Activated effector memory CD4-positive, alpha-beta T cell treated with Interleukin-2 at 50 U/mL for 16 hours (primary cell): ENCODE measurements at regions not wholly inside any gene's neighbourhood (a gene's known extent, or its start where the extent isn't known, plus 50 kb on each side); places are given as distances from the start of the nearest gene placed in this dataset.

ENCODE experiments used
- DNase-seq: peaks from one replicate; pipeline ENCODE4 v3.0.0-alpha.2; 2020

DNA sequence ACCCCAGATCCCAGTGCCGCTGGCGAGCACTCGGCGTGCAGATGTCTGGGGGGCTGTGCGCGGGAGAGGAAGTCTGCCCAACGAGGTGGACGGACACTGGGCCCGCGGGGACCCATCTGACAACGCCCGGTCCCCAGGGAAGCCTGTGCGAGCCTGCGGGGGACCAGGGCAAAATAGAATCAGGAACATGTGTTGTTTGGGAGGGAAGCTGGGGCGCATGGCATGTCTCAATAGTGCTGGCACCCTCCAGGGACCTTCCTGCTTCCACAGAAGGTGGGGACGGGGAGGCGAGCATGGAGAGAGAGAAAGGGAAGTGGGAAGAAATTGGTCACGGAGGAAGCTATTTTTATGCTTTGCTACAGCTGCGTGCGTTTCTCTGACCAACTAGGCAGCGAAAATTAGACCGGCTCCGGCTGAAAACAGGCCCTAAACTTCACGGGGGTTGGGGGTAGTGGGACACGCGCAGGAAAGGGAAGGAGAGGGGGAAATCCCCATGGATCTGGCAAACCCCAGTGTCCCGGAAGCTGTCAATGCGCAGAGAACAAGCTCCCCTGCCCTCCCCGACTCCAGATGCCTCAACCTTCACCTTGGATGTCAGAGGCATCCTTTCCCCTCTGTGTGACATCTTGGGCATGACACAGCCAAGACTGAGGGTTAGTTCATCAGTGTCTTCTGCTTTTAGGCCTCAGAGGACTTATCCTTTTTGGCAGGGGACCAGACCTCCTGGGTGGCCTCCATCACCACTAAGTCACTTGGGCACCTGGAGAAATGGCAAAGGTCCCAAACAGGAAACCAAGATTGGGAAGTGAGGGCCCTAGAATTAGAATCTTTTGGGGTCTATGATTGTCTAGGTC lies 169.8 kb upstream of the BCOR start:
- DNase-seq: no peak

DNA sequence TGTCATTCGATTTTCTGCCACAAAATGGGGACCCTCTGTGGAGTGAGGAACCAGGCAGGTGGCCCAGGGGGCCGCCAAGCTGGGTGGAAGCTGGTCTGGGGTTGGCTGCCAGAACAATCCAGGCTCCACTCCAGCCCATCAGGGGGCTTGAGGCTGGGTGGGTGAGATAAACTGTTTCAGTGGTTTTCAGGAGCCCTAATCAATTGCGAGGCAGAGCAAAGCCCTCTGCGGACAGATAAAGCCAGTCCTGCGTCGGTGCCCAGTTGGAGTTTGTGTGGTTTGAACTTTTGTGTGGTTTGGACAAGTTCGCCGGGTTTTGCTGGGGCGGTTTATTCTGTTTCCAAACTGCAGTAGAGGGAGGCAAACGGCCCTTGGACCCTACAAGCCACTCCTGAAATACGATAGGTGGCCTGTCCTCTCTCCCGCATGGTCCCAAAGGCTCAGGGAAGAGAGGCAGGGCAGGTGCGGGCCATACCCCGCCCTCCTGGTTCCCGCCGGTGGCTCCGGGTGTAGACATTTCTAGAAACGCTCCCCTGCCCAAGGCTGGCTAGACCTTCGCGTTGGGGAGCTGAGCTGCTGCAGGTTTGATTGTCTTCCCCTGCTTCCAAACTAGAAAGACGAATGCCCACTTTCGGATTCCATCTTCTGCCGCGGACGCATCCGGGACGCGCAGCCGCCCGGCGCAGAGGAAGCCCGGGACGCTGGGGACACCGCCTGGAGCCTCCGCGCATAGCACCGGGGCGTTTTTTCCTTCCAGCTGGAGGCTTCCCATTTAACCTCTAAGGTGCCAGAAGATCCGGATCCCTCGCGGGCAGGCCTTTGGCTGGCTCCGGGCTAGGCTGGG lies 169.0 kb upstream of the BCOR start:
- DNase-seq: peak; percentile 34

DNA sequence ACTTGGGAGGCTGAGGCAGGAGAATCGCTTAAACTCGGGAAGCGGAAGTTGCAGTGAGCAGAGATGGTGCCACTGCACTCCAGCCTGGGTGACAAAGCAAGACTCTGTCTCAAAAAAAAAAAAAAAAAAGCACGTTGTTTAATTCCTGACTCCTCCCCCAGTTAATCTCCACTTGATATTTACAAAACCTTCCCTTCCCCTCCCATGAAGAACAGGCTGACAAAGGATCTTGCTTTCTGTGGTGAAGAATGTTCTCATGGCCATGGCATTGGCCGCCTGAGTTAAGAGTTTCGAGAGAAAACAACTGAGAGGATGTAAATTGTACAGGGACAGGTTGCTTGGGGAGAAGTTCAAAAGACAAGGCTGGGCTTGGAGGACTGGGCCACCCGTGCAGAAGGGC lies 168.2 kb upstream of the BCOR start:
- no peak for DNase-seq

DNA sequence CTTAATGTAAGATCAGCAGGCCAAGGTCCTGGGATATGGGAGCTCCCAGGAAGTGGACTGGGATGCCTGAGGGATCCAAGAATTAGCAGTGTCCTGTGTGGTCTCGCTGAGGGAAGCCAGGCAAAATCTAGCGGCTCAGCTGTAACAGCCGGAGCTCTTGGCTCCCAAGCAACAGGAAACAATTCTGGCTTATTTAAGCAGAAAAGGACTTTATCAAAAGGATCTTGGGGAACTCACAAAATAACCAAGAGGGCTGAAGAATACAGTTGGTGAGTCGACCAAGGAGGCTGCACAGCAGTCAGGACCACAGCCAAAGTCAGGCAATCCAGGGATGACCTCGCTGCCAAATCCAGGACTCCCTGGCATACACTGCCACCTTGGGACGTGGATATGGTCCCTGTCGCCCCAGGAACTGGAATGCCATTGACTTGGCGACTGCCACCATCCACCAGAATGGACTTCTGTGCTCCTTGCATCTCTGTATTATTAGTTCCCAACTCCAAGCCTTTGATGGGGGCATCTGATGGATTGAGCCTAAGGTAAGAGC lies 165.3 kb upstream of the BCOR start:
- no peak for DNase-seq

DNA sequence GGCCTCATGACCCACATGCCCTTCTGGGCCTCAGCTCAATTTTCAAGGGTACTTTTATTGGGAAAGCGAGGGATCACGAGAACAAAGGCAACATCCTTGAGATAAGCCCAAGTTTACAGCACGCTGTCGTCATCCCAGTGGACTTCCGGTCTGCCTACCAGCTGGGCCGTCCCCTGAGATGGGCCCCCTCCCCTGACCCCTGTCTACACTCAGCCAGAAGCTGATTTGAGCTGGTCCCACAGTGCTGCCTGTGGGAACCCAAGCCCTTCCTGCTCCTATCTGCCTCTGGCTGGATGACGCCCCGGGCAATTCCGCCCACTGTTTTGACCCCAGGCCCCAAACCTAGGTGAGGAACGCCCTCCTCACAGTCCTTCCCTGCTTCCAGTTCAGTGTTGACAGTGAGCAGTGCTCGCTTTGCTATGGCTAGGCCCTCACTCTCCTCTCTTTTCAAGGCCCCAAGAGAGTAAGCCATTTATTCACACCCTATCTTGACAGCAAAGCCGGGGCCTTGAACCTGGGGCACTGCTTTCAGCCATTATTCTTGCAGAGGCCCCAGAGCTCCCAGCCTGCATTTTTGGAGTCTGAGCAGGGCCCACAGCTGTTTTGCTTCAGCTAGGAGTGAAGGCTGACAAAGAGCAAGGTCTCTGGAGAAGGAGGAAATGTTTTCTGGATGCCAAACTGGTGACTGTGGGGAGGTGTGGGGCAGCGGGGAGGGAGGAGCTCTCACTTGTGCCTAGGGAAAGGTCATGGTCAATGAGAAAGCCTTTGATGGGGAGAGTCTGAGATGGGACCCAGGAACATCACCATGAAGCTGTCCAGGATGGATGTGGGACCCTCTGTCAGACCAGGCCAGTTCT lies 164.6 kb upstream of the BCOR start:
- DNase-seq: no peak

DNA sequence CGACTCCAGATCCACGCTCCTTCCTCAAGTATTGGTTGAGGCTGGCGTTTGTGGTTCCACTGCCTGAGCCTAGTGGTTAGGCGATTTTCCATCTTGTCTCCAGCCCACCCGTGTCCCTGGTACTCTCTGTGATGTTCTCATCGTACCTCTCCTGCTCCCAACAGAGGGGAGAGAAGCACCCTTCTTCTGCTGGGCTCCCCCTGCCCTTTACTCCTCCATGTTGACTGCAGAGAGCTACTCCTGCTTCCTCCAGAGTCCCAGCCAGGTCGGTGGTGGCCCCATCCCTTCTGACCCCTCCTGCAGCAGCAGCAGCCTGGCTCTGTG lies 164.0 kb upstream of the BCOR start:
- DNase-seq: no peak

DNA sequence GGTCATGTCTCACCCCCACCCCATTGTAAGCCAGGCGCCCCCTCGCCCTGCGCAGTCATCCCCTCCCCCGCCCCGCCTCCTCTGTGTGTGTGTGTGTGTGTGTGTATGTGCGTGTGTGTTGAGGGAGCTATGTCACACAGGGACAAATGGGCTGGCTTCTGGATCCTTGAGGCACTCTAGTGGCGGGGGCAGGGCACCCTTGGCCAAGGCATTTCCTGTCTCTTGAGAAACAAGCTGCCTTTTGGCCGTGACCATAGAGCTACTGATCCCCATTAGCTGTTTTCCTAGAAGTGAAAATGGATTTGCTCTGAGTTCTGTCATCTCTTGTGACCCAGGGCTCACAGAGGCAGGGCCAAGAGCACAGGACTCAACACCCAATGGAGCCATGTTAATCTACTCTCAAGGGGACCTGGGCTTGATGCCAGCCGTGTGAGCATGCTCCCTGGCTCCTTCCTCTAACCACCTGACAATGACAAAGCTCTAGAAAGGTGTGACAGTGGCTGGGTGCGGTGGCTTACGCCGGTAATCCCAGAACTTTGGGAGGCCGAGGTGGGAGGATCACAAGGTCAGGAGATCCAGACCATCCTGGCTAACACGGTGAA lies 162.5 kb upstream of the BCOR start:
- no peak for DNase-seq

DNA sequence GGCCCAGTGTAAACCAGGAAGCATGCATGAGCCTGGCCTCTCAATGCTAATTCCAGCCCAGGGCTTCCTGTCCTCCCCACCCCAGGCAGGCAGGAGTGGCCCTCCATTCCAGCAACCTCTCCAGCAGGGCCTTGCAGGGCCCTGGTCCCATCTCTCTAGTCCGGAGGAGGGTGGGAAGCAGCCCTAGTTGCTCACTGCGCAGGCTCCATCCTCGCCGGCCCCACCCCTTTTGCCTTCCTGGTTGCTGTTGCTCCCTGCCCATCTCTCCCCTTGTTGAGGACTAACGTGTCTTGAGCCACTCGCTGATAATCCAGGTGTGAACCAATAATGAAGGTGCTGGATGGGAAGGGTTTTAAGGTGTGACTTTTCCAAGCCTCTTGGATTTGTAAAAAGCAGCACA lies 161.2 kb upstream of the BCOR start:
- DNase-seq: no peak

DNA sequence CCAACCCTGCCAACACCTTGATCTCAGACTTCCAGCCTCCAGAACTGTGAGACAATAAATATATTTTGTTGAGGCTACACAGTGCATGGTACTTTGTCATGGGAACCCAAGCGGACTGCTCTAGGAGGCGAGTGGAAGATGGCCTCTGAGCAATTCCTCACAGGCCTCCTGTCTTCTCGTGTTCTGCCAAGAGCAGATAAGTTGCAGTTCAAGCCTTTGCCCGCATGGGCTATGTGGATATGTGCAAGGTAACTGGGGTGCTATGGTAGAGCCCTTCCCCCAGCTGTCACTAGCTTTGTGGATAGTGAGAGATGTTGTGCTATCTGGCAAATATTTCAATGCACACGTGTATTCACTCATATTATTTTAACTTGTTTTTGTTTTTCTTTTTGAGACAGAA lies 156.0 kb upstream of the BCOR start:
- no peak for DNase-seq

DNA sequence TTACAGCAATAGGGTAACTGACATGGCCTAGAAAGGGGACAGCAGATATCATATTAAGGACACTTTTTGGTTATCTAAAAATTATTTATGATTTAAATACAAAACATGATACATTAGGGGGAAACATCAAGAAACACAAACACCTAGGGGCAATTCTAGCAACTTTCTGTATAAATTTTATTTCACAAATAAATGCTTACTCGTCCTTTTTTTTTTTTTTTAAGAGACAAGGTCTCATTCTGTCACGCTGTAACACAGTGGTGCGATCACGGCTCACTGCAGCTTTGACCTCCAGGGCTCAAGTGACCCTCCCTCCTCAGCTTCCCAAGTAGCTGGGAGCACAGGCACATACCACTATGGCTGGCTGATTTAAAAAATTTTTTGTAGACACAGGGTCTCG lies 151.8 kb upstream of the BCOR start:
- DNase-seq: no peak

DNA sequence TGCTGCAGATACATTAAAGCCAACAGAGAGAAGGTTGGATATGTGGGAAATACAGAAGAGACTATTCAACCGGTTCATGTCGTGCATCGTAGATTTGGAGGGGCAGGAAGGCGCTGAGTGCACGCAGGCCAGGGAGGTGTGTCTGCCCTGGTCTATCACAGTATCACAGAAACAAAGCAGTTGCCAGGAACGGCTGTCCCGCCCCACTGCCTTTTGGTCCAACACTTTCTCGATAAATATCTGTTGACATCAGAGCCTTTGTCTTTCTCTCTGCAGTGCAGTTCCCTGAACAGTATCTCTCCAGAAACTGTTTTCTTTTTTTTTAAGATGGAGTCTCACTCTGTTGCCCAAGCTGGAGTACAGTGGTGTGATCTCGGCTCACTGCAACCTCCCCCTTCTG lies 151.1 kb upstream of the BCOR start:
- DNase-seq: no peak

DNA sequence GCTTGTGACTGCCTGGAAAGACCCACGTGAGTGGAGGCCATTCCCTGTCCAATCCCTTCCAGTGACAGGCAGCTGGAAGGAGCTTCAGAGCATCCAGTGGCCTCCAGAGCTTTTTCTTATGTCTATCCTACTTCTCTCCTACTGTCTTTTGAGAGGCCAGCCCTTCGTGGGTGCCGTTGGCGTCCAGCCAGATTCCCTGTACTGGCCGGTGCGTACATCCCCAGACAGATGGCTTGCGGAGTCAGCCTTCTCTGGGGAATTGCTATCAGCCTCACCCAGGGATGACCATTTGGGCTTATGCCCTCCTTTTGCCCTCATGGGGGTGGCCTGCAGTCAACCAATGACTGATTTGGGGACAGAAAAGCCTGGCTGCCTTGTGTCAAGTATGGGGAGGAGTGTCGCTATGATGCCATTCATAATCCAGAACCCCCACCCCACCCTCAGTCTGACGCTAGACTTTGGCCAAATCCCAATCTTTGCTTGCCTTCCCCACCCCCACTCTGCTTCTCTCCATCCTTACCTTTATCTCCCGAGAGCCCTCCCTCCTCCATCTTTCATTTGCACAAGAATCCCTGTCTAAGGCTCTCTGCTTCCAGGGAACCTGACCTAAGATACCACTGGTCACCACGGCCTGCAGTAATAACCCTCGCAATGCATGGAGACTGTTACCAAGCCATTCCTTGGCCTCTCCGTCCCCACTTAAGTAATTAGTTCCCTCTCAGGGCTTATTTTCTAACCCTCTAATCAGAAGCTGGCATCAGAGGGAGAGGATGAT lies 150.3 kb upstream of the BCOR start:
- DNase-seq: no peak

DNA sequence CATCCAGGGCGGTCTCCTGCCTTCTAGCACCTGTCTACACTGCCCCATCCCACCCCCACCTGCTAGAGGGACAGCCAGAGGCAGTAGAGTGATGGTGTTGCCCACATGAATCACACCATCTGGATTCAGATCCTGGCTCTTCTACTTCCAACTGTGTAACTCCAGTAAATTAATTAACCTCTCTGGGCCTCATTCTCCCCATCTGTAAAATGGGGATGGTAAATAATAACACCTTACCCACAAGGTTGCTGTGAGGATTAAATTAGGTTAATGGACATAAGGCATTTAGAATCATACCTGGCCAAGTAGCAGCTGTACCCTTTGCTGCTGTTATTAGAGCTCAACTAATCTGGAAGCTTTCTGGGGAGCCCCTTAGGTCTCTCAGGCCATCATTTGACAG lies 149.6 kb upstream of the BCOR start:
- no peak for DNase-seq

DNA sequence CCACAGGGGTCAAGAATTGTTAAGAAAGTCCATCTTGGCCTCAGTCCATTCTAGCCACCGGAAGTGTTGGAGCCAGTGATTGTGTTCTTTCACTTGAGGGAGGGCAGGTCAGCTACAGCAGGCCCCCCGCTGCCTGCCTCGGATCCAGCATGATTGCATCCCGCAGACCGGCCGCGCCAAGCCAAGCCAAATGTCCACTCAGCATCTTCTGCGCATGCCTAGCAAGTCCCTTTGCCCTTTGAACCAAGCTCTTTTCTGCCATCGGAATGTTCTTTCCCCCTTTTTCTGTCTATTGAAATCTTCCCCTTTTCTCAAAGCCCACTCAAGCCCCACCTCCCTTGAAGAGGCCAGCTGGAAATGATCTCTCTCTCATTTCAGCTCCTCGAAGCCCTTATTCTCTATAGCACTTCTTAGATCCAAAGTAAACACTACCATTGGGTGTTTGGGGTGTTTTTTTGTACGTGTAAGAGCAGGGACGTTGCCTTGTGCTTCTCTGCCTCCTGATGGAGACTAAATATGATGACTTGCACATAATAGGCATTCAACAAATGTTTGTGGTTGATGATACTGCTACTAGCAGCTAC lies 147.8 kb upstream of the BCOR start:
- DNase-seq: no peak

DNA sequence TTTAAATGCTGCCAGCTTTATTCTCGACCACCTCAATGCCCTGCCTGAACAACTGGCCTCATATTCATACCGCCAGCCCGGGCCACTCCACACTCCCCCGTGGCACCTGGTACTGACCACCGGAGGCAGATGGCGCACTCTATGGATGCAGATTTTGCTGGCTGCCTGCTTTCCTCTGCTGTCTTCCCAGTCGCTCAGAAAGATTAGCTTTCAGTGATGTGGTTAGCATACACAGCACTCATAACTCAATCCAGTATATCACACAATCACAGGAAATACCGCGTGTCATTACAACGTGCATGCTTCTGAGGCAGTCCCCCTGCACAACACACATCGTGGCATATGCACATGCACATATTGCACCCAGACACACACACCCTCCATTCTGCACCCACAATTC lies 147.2 kb upstream of the BCOR start:
- no peak for DNase-seq

DNA sequence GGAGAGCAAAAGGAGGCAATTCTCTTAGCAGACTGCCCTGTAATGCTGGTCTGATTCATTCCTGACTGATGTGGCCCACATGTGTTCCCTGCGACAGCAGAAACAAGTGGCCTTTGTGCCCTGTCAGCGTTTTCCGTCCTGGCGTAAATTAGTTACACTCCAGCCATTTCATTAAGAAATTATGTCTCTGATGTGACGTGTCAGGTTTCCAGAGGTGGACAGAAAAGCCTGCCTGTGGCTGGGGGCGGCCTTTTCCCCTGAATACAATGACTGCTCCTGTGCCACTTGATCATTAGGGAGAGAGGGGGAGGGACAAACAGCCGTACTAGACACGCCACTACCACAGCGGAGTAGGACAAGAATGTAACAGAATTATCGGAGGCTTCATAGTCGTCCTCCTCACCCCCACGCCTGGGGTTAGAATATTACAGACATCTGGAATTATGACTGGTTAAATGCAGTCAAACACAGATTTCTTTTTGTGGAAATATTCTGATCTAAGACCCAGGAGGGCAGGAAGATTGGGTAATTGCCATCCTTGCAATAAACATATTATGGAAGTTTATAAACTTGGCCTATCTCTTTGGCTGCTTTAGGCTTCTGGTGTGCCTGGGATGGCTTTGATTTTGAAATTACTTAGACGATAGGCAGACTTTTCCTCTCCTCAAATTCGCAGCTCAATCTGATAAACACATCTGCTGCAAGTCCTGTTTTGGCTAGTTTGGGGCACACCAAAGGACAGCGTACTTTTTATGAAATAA lies 146.2 kb upstream of the BCOR start:
- no peak for DNase-seq

DNA sequence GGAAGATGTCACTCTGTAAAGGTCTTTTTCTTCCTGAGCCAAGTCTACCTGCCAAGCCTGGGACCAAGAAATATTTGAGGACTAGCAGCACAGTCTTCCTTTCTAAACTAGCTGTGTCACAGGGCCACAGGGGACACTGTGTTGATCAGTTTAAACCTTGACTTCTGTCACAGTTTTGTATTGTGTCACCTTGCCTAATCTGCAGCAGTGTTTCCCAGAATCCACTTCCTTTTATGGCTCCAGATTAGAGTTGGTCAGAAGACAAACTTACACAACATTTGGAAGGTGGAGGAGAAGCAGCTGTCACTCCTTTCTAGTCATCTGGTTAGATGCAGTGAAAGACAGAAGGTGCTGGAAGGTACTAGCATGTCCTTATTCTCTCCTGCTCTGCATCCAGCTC lies 143.1 kb upstream of the BCOR start:
- DNase-seq: no peak

DNA sequence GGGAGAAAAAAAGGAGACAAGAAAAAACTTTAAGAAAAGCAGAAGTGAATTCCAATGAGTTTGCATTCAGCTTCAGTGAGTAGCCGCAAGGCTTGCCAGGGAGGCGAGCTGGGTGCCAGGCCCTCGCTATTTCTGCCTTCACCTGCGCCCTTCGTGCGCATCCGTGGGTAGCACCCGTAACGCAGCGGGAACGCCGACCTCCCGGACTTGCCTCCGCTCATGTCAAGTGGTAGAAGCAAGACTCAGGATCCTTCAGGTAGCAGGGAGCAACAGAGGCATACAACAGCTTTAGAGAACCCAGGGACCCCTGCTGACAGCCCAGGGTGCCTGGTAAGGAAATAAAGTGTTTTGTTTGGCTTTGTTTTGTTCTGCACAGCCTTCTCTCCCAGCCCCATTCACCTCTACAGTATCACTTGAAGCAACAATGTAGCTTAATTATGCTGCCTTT lies 140.0 kb upstream of the BCOR start:
- no peak for DNase-seq

DNA sequence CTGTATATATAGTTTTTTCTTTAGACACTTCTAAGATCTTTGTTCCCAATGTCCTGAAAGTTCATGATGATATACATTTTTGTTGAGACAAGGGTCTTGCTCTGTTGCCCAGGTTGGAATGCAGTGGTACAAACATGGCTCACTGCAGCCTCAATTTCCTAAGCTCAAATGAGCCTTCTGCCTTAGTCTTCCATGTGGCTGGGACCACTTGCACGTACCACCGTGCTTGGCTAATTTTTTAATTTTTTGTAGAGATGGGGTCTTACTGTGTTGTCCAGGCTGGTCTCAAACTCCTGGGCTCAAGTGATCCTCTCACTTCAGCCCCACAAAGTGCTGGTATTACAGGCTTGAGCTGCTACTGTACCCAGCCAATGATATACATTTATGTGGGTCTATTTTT lies 132.9 kb upstream of the BCOR start:
- no peak for DNase-seq

DNA sequence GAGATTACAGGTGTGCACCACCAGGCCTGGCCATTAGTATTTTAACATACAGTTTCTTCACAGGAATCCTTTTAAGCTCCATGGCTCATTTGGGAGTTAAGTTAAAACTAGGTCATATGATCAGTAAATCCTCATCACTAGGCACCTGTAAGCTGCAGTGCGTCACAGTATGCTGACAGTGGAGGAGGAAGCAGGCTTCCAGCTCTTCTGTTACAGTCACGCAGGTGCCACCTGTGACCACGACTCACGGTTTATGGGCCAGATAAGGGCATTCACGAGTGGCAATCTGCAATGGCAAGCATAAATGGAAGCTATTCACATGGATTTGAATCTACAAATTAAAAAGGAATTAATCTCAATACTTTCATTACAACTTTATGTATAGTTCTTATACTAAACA lies 129.4 kb upstream of the BCOR start:
- no peak for DNase-seq

DNA sequence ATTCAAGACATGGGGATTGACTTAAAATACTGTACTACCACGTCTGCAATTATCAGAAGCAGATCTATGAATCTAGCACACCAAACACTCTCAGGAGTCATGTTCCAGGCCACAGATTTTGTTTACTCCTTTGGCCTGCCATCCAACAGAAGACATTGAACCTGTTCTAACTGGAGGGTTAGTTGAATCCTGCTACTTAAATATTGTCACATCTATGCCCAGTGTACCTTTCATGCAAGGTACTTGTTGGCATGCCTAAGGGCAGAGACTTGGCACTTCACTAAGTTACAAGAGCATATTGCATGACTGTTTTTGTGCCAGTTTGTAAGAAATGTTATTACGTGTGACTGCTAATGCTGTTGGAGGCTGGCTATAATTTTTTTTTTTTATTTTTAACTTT lies 126.9 kb upstream of the BCOR start:
- DNase-seq: no peak
